Stimulated activated CD4-positive, alpha-beta T cell treated with anti-CD3 and anti-CD28 coated beads, Interleukin-1b, Interleukin-23, amount 100 ng/mL, for 4 hours (primary cell): ENCODE measurements at regions not wholly inside any gene's neighbourhood (a gene's known extent, or its start where the extent isn't known, plus 50 kb on each side); places are given as distances from the start of the nearest gene placed in this dataset.

Source experiments
- DNase-seq, 2 donors: peaks; one replicate each; pipeline ENCODE4 v3.0.0-alpha.2; 2020; ENCODE audit warnings: low read depth in 2 of 2

DNA sequence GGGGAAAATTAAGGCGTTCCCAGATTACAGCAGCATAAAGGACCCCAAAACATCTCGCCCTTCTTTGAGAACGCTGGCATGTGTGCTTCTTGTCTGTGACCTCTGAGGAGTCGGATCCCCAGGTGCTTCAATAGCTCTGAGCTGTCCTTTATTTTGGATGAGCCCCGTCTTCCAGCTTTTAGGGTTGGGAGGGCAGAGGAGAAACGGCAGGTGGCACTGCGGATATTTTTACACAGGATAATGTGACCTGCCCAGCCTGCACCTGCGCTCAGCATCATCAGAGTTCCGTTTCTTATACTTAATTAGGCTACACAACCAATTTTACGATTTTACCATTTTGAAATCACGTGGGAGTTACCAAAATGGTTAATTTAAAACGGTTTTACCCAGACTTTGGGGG is 147.7 kb upstream of the RPS6KA2 start:
- no peak for DNase-seq

DNA sequence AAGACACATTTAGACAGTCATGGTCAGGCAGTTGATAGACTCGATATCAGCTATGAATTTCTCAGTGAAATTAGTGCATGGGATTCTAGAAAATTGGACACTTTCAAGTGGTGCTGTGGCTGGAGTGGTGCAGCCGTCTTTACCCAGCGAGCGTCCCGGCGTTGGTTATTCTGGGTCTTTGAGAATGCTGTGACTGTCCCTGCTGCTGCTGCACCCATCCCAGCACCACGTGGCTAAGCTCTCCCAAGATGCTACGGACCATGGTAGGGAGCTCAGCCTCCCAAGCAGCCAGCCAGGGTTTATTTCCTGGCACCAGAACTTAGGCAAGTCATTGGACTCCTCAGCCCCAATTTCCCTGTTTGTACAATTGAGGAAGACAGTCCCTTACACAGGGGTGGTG is 147.2 kb upstream of the RPS6KA2 start:
- DNase-seq: no peak

DNA sequence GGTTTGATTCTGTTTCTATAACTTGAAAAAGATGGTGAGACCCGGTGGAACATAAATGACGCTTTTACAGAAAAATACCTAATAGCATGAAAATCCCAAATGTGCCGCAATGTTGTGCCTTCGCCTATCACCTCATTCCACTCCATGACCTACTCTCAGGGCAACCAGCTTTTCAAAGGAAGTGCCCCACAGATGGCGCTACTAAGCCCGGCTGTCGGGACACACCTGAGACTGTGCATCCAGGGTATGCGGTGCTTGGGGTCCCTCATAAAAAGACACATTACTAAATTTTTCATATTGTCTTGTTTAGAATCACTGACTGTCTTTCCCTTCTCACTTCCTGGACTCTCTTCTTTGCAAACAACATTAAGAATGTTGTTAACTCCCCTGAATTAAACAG is 145.5 kb upstream of the RPS6KA2 start:
- DNase-seq: no peak

GRCh38 chr6:166771701-166772100 is 144.7 kb upstream of the RPS6KA2 start:
- DNase-seq: no peak

DNA sequence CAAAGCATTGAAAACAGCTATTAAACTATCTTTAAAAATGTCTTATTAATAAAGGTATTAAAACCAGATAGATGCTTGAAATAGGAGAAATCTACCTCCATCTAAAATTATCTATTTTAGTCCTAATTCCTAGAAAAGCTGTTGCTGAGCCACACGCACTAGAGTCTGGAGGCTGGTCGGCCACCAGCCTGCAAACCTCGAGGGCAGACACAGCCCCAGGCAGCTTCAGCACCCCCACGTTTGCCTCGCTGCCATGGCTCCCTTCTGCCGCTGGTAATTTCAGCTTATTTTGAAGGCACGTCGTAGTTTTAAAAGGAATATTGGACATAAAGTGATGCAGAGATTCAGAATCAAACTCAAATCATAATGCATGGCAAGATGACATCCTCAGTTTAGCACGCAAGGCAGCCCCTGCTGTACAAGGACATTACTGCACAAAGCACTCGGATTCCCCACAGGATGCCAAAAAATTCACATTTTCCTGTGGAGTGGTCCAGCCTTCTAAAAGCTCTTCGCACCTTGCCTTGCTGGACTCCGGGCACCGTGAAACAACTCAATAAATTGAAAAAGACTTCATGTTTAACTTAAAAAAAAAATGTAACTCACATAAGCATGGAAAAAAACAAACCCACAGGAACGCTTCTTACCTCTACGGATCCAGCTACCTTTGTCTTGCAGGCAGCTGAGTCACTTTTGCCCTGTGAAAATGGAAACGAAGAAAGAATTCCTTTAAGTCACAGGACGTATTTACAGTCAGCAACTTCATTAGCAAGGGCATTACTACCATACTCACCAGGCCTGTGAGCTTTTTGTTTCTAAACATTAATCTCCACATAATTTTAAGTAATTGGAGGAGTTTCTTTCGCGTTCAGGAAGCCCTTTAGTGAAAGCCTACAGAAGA is 143.4 kb upstream of the RPS6KA2 start:
- no peak for DNase-seq

- no peak for DNase-seq
These were observed 142.6 kb upstream of the RPS6KA2 start for GRCh38 chr6:166769648-166770047.

GRCh38 chr6:166768761-166769160 is 141.7 kb upstream of the RPS6KA2 start:
- DNase-seq: no peak

DNA sequence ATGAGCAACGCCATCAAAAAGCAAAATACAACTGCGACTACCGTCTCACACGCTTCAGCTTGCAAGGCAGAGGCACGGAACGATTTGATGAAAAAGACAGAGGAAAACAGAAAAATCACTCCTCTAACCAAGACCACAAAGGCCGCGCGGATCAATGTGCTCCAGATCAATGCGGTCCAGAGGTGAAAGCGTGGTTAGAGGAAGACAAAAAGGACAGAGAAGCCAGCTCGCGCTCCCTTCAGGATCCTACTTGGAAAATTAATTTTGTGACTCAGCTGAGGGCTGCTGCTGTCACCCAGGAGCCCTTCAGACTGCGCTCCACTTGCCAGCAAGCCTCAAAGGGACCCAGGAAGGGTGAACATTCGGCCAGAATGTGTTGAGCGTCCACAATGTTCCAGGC is 140.2 kb upstream of the RPS6KA2 start:
- DNase-seq: no peak

- DNase-seq: no peak
These were observed 139.7 kb upstream of the RPS6KA2 start for GRCh38 chr6:166766769-166767168.

DNA sequence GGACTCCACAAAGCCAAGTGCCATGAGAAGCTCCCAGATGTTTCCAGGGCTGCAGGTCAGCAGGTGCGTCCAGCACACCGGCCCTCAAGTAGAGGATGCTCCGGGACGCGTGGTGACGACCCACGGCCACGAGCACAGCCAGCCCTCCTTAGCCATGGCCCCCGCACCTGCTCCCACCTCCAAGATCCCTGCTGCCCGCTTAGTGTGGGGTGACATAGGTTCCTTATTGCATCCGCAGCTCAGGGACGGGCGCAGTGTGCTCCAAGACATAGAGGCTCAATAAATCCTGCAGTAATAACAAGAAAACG is 138.1 kb upstream of the RPS6KA2 start:
- no peak for DNase-seq

DNA sequence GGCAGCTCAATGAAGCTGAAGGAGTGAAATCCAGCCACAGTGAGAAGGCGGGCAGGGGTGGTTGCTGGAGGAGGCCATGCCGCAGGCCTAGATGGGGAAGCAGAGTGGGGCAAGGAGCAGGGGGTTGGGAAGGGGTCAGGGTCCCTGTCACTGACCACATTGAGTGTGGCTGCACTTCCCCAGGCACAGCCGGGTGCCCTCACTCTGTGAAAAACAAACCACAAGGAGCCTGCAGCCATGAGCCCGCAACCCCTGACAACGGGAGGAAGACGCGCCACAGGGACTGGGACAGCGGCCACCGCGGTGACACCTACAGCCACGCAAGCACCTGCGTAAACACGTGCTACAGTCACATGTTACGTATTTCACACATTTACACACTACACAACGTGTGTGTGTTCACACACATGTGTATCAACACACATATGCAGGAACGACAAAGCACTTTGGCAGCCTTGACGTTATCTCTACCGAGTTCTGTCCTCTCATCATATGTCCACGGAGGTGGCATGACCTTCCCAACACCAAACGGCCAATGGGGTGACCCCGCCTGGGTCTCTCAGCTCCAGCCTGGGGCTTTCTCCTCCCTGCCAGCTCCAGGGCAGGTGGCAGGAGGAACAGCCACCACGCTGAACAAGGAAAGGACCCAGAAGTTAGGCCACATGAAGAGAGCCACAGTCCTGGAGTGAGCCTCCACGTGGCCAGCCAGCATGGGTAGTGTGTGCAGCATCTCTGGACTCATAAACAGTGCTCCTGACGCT is 137.6 kb upstream of the RPS6KA2 start:
- no peak for DNase-seq

DNA sequence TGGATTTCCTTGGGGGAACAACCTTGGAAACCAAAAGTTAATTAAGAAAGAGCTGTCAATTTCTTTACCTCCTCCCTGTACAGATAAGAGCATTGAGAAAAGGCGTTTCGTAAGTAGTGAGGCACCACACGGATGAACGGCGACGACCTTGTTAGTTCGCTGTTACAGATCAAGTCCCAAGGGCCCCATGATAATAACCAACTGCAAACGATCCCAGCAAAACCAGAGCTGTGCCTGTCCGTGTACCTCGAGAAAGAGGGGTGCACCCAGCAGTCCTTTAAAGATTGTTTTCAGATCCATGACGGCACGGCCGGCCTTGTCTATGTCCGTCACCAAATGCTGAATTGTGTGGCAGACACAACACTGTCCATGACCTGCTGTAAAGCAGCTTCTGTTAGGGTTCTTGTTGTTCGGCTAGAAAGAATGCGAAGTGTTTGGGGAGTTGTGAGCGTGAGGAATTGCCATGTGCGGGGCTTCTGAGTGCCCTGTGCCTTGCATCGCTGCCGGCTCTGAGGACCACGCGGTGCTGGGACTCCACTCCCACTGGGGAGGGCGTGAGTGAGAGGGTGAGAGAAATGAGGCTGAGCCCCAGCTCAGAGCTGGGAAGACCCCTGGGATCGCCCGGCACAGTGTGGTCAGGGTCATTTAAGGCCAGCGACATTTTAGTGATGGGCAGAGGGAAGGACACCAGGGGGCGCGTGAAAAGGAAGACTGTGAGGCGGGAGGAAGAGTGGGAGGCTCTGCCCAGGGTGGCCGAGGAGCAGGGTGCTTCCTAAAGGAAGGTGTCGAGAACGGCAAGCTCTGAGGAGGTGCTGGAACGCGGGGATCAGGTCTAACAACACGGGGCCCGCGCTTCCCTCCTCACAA is 136.8 kb upstream of the RPS6KA2 start:
- no peak for DNase-seq

GRCh38 chr6:166761801-166762200 is 134.8 kb upstream of the RPS6KA2 start:
- no peak for DNase-seq

DNA sequence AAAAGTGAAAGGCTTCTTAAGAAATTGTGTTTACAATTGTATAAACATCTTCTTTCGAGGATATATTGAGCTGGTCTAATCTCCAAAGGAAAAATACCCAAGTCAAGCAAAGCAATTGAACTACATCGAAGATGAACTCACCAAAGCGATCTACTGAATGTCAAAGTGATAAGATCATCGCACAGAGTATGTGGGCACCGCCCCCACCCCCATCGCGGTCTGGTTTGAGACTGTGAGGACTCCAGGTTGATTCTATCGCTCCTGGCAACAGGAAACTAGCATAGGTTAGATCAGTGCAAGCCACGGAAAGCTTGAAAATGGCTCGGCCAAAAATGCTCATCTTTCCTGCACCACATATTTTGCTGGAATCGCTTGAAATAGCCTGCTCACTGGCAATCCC is 133.2 kb upstream of the RPS6KA2 start:
- peak; percentile 41 to 44 for DNase-seq

DNA sequence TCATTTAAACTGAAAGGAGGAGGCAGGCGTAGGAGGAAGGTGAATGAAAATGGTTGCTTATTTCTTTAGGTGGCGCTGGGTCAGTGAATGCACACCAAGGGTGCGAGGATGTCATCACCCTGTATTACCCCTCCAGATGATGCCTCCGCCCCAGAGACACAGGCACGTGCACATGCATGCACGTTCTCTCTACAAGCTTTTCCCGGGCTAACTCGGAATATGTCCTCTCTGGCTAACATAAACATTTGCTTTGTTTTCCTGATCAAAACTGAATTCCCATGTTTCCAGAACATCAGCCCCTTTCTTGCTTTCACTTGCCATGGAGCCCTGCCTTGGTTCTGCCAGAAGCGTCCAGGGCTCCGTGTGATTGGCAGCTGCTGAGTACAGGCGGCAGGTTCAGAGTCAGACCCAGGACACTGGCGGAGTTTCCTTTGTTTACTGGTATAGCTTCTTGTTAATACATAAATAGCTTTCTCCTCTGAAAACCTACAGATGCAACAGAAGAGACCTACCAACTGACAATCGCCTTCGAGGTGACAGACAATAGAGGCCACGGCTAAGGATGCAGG is 131.2 kb upstream of the RPS6KA2 start:
- DNase-seq: no peak

DNA sequence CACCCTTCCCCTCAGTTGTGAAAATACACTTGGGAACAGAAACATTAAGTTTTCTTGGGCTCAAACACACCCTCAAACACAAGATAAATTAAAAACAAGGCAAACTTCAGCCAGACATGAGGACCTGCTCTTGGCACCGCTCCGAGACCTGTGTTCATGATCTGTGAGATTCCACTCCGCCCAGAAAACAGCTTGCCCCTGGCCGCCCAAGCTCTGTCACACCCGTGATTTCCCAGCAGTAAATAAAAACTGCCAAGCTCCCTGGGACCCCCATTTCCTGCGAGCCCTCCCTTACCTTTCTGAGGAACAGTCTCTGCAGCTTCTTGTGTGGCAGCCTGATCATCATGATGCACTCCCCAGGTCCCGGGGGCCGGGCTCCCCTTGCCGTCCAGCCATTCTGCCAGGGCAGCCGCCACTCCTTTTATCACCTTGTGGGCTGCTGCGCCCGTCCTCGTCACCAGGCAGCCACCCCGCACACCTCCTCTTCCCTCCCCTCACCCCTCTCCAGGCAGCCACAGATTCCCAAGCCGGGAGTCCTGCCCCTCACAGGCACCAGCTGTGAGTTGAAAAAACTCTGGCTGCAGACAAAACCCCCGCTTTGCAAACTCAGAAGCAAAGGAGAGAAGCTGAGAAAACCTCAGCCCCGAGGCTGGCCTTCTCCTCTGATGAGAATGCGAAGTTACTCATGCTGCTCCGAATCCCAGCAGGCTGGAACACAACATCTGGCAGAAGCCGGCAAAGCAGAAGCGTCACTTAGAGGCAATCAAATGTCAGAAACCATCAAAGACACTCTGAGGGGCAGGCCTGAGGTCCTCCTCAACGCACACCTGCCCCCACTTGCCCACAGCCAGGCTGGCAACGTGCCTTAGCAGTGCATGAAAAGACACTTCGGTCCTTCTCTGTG is 130.4 kb upstream of the RPS6KA2 start:
- DNase-seq: no peak

DNA sequence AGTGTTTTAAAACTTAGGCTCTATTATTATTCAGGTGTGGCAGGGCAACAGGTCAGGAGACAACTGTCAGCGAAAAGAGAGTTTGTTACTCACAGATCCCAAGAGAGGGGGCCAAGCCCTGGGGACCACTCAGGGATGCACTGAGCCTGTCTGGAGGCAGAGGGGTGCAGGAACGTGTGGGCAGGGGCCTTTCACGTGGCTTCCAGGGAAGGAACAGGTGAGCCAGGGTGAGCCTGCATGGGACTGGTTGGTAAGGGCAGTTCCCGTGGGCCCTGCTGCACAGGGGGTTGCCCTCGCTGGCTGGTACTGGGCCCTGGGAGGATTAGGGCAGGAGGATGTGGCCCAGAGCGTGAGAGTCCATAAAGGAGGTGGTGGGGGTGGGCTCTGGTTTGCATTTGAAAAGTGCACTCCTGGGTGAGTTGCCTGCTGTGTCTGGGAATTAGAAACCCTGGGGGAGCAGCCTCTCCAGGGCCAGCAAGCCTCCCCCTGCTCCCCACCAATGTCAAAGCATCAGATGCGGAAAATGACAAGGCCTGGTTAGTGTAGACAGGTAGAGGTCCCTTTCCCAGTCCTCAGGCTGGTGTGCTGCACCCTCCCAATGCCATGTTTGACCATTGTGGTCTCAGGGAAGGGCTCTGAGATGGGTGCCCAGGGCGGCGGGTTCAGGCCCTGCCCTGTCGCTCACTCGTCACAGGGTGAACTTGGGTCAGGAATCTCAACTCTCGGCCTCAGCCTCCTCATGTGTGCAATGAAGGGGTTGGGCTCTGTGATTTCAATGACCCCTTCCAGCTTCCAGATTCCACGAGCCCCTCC is 127.4 kb upstream of the RPS6KA2 start:
- DNase-seq: no peak

- no peak for DNase-seq
These were observed 126.1 kb upstream of the RPS6KA2 start for GRCh38 chr6:166752928-166753721.

GRCh38 chr6:166752097-166752496 is 125.0 kb upstream of the RPS6KA2 start:
- no peak for DNase-seq
